ENCODE measurements at regions not wholly inside any gene's neighbourhood (a gene's known extent, or its start where the extent isn't known, plus 50 kb on each side); places are given as distances from the start of the nearest gene placed in this dataset.
"Not testable (repeated sequence)": the region's sequence is repeated elsewhere in the genome, so short reads cannot be mapped to it uniquely, and the experiment has no call there.

- H3K36me3 Mint-ChIP-seq; H3K9me3 Mint-ChIP-seq (ENCODE audit: low read depth); H3K27ac Mint-ChIP-seq; H3K4me3 Mint-ChIP-seq; H3K4me1 Mint-ChIP-seq (ENCODE audit: low read depth); H3K27me3 Mint-ChIP-seq: not testable (repeated sequence)
Measured at GRCh38 chr2:89234818-89235466, 543.5 kb downstream of the RPIA start.

- not testable (repeated sequence) for H3K27ac Mint-ChIP-seq; H3K4me1 Mint-ChIP-seq (ENCODE audit: low read depth); H3K4me3 Mint-ChIP-seq
Measured at GRCh38 chr2:89236832-89237450, 545.5 kb downstream of the RPIA start.

GRCh38 chr2:89237783-89238182 is 546.3 kb downstream of the RPIA start:
- not testable (repeated sequence) for H3K27me3 Mint-ChIP-seq; H3K4me3 Mint-ChIP-seq; H3K36me3 Mint-ChIP-seq; H3K27ac Mint-ChIP-seq; H3K4me1 Mint-ChIP-seq (ENCODE audit: low read depth); H3K9me3 Mint-ChIP-seq (ENCODE audit: low read depth)

More at GRCh38 chr2:89236832-89237450, 545.5 kb downstream of the RPIA start:
- H3K36me3 Mint-ChIP-seq; H3K9me3 Mint-ChIP-seq (ENCODE audit: low read depth); H3K27me3 Mint-ChIP-seq: not testable (repeated sequence)

GRCh38 chr2:89243114-89243700 is 551.7 kb downstream of the RPIA start:
- not testable (repeated sequence) for H3K36me3 Mint-ChIP-seq; H3K27me3 Mint-ChIP-seq; H3K4me3 Mint-ChIP-seq; H3K9me3 Mint-ChIP-seq (ENCODE audit: low read depth); H3K4me1 Mint-ChIP-seq (ENCODE audit: low read depth); H3K27ac Mint-ChIP-seq

- H3K36me3 Mint-ChIP-seq; H3K27me3 Mint-ChIP-seq; H3K27ac Mint-ChIP-seq; H3K9me3 Mint-ChIP-seq (ENCODE audit: low read depth); H3K4me1 Mint-ChIP-seq (ENCODE audit: low read depth); H3K4me3 Mint-ChIP-seq: not testable (repeated sequence)
Measured at GRCh38 chr2:89244407-89244806, 552.9 kb downstream of the RPIA start.

- H3K36me3 Mint-ChIP-seq; H3K27me3 Mint-ChIP-seq; H3K4me1 Mint-ChIP-seq (ENCODE audit: low read depth); H3K4me3 Mint-ChIP-seq; H3K27ac Mint-ChIP-seq; H3K9me3 Mint-ChIP-seq (ENCODE audit: low read depth): not testable (repeated sequence)
Measured at GRCh38 chr2:89245478-89245877, 554.0 kb downstream of the RPIA start.

GRCh38 chr2:89246027-89246426 is 554.6 kb downstream of the RPIA start:
- not testable (repeated sequence) for H3K27me3 Mint-ChIP-seq; H3K9me3 Mint-ChIP-seq (ENCODE audit: low read depth); H3K27ac Mint-ChIP-seq

GRCh38 chr2:89246620-89247019 is 555.1 kb downstream of the RPIA start:
- H3K27me3 Mint-ChIP-seq; H3K4me1 Mint-ChIP-seq (ENCODE audit: low read depth); H3K27ac Mint-ChIP-seq; H3K9me3 Mint-ChIP-seq (ENCODE audit: low read depth); H3K4me3 Mint-ChIP-seq; H3K36me3 Mint-ChIP-seq: not testable (repeated sequence)

More at GRCh38 chr2:89246027-89246426, 554.6 kb downstream of the RPIA start:
- not testable (repeated sequence) for H3K4me1 Mint-ChIP-seq (ENCODE audit: low read depth); H3K4me3 Mint-ChIP-seq; H3K36me3 Mint-ChIP-seq

- not testable (repeated sequence) for H3K4me3 Mint-ChIP-seq; H3K36me3 Mint-ChIP-seq; H3K27ac Mint-ChIP-seq; H3K9me3 Mint-ChIP-seq (ENCODE audit: low read depth); H3K27me3 Mint-ChIP-seq; H3K4me1 Mint-ChIP-seq (ENCODE audit: low read depth)
Measured at GRCh38 chr2:89255013-89255412, 563.5 kb downstream of the RPIA start.

GRCh38 chr2:89273443-89273842 is 582.0 kb downstream of the RPIA start:
- not testable (repeated sequence) for H3K4me1 Mint-ChIP-seq (ENCODE audit: low read depth); H3K4me3 Mint-ChIP-seq; H3K36me3 Mint-ChIP-seq; H3K27ac Mint-ChIP-seq; H3K9me3 Mint-ChIP-seq (ENCODE audit: low read depth); H3K27me3 Mint-ChIP-seq

GRCh38 chr2:89280536-89280935 is 589.1 kb downstream of the RPIA start:
- H3K9me3 Mint-ChIP-seq (ENCODE audit: low read depth); H3K27me3 Mint-ChIP-seq; H3K27ac Mint-ChIP-seq; H3K4me3 Mint-ChIP-seq; H3K36me3 Mint-ChIP-seq; H3K4me1 Mint-ChIP-seq (ENCODE audit: low read depth): not testable (repeated sequence)

GRCh38 chr2:89286448-89287080 is 595.1 kb downstream of the RPIA start:
- H3K36me3 Mint-ChIP-seq; H3K4me3 Mint-ChIP-seq; H3K27me3 Mint-ChIP-seq; H3K4me1 Mint-ChIP-seq (ENCODE audit: low read depth); H3K9me3 Mint-ChIP-seq (ENCODE audit: low read depth); H3K27ac Mint-ChIP-seq: not testable (repeated sequence)

- H3K9me3 Mint-ChIP-seq (ENCODE audit: low read depth); H3K4me3 Mint-ChIP-seq; H3K4me1 Mint-ChIP-seq (ENCODE audit: low read depth); H3K27ac Mint-ChIP-seq; H3K27me3 Mint-ChIP-seq; H3K36me3 Mint-ChIP-seq: not testable (repeated sequence)
Measured at GRCh38 chr2:89287084-89287483, 595.6 kb downstream of the RPIA start.

GRCh38 chr2:89291717-89292298 is 600.3 kb downstream of the RPIA start:
- H3K27me3 Mint-ChIP-seq; H3K4me3 Mint-ChIP-seq; H3K9me3 Mint-ChIP-seq (ENCODE audit: low read depth); H3K27ac Mint-ChIP-seq; H3K4me1 Mint-ChIP-seq (ENCODE audit: low read depth); H3K36me3 Mint-ChIP-seq: not testable (repeated sequence)

- not testable (repeated sequence) for H3K27me3 Mint-ChIP-seq; H3K4me1 Mint-ChIP-seq (ENCODE audit: low read depth); H3K27ac Mint-ChIP-seq; H3K36me3 Mint-ChIP-seq; H3K9me3 Mint-ChIP-seq (ENCODE audit: low read depth); H3K4me3 Mint-ChIP-seq
Measured at GRCh38 chr2:89293399-89293798, 601.9 kb downstream of the RPIA start.

GRCh38 chr2:89294335-89294734 is 602.9 kb downstream of the RPIA start:
- H3K9me3 Mint-ChIP-seq (ENCODE audit: low read depth); H3K27me3 Mint-ChIP-seq; H3K27ac Mint-ChIP-seq; H3K4me3 Mint-ChIP-seq; H3K4me1 Mint-ChIP-seq (ENCODE audit: low read depth); H3K36me3 Mint-ChIP-seq: not testable (repeated sequence)

All from activated naive CD8-positive, alpha-beta T cell (primary cell).